ENCODE measurements at regions not wholly inside any gene's neighbourhood (a gene's known extent, or its start where the extent isn't known, plus 50 kb on each side); places are given as distances from the start of the nearest gene placed in this dataset.
A peak's percentile ranks its signal among the peaks of the same experiment; 100 is the strongest.

GRCh38 chr3:26308454-26308853, 314.1 kb upstream of the LRRC3B start:
- Histone ChIP-seq H2BK5ac (ENCODE audit: low read depth, low read length) (no peak overlapping the region), H3K4me3 (ENCODE audit: extremely low read depth in 1 of 4, insufficient read depth in 2 of 4, low read depth in 3 of 4, low read length in 4 of 4) (no peak overlapping the region; a peak in 1 of 8 replicates), H3K18ac (ENCODE audit: extremely low read depth, low read length) (no peak overlapping the region), H4K20me1 (replicated peaks in 1 of 2; ENCODE audit: control insufficient read depth in 1 of 2, insufficient read depth in 2 of 2, low read length in 2 of 2) (no peaks in the 10 kb centered on the region), H2BK120ac (replicated peaks; ENCODE audit: low read depth, low read length) (peak overlapping the region; percentile 5), H3K36me3 (ENCODE audit: control insufficient read depth in 2 of 4, insufficient read depth in 4 of 4, low read length in 3 of 4) (no peaks in the 10 kb centered on the region), H3K14ac (ENCODE audit: insufficient read length) (no peak overlapping the region), H2BK15ac (ENCODE audit: low read length) (no peak overlapping the region), H3K23ac (ENCODE audit: insufficient read length) (no peak overlapping the region), H3K4me1 (replicated peaks in 1 of 4; ENCODE audit: control insufficient read depth in 3 of 4, insufficient read depth in 4 of 4, low read length in 3 of 4) (peaks cover 0 to 8% (median 5%) of the 10 kb centered on the region in 4 experiments; a peak in 3 of 7 replicates), H4K5ac (ENCODE audit: insufficient read length, low read depth, low read length) (no peak overlapping the region), H4K91ac (replicated peaks; ENCODE audit: insufficient read length, low read length) (no peak overlapping the region), H3K4me2 (ENCODE audit: insufficient read depth in 1 of 2, low read depth in 2 of 2, low read length in 2 of 2) (0 out of 4 replicates have a peak overlapping the region, but pooled peaks of 1 of the 2 experiments have one; percentile 8), H3K56ac (replicated peaks; ENCODE audit: insufficient read length, low read depth, low read length) (no peak overlapping the region), H3K9me3 (ENCODE audit: insufficient read depth in 2 of 2, low read depth in 1 of 2, low read length in 1 of 2) (no peaks in the 10 kb centered on the region), H2AK5ac (ENCODE audit: low read depth, low read length) (no peak overlapping the region), H3K27ac (ENCODE audit: low read depth, low read length) (no peak overlapping the region), H3K9ac (replicated peaks in 1 of 4; ENCODE audit: extremely low read depth in 1 of 4, low read depth in 3 of 4, low read length in 3 of 4) (no peak overlapping the region), H2BK20ac (ENCODE audit: low read length) (no peak overlapping the region), H2AFZ (ENCODE audit: low read length) (no peak overlapping the region), H3K79me2 (ENCODE audit: control insufficient read depth in 1 of 2, insufficient read depth in 2 of 2, low read length in 2 of 2) (no peaks in the 10 kb centered on the region), H3K79me1 (ENCODE audit: low read depth, low read length) (no peaks in the 10 kb centered on the region), H3K4ac (replicated peaks; ENCODE audit: insufficient read length, low read depth, low read length) (no peak overlapping the region), H3K23me2 (ENCODE audit: low read depth, low read length) (no peaks in the 10 kb centered on the region), H2BK12ac (ENCODE audit: low read depth, low read length) (peak overlapping the region; percentile 13; the same call in 1 of the 2 replicates), H3K27me3 (replicated peaks in 1 of 4; ENCODE audit: control insufficient read depth in 3 of 4, extremely low read depth in 1 of 4, insufficient read depth in 3 of 4, low read length in 3 of 4) (no peaks in the 10 kb centered on the region), H4K8ac (ENCODE audit: extremely low read depth, insufficient read depth, low read length) (no peak overlapping the region)
- WGBS, 2 experiments (ENCODE audit: extremely low coverage in 1 of 2, insufficient coverage in 1 of 2, insufficient read length in 1 of 2, insufficient replicate concordance in 2 of 2, low coverage in 1 of 2, low lambda C conversion rate in 2 of 2, missing lambda C conversion rate in 1 of 2) = 26% methylated on average over 3 of the region's 3 CpGs; no CpG with 5 or more reads in 1 of the 2 experiments
- ChIA-PET CTCF (ENCODE audit: partially characterized antibody) (interaction anchor here (0.6 kb wide), 1 partner anchor 499 kb away, joined by 4 read pairs; no protein-coding TSS in a partner anchor), POLR2A (ENCODE audit: partially characterized antibody) (no interaction called here)
- no peak for TF ChIP-seq NRF1 (IDR thresholded peaks at IDR 0.05; ENCODE audit: low read depth, low read length)
- no peak for TF ChIP-seq SUZ12 (IDR thresholded peaks at IDR 0.05; ENCODE audit: low read length)
- no peak for TF ChIP-seq SP1 (IDR thresholded peaks at IDR 0.05; ENCODE audit: low read depth, low read length)
- no peak for TF ChIP-seq E2F6 (IDR thresholded peaks at IDR 0.05)
- TF ChIP-seq RXRA (IDR thresholded peaks at IDR 0.05; ENCODE audit: insufficient read depth, low read depth, low read length) = no peak
- TF ChIP-seq ZNF274 (IDR thresholded peaks at IDR 0.05; ENCODE audit: borderline replicate concordance, extremely low read depth, low read length) = no peak
- FAIRE-seq (peak; percentile 77), DNase-seq (ENCODE audit: low read depth in 1 of 2, low spot score in 2 of 2) (no peak)
